ENCODE measurements at regions not wholly inside any gene's neighbourhood (a gene's known extent, or its start where the extent isn't known, plus 50 kb on each side); places are given as distances from the start of the nearest gene placed in this dataset.

DNA sequence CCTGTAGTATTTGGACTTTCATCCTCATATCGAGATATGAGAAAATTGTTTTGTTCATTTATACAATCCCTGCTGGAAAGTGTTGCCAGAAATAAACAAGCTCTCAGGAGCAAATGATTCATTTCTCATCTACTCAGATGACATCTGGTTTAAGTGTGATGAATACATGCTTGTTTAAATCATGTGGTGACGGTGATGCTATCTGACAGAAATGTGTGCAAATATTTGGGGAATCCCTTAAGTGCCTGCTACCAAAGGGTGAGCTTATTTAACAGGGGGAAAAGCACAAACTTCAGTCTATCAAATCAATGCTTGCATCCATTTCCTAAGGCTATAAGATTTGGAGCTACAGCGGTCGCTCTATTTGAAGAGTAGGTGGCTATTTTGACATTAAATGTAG lies 368.3 kb upstream of the SASH1 start:
- DNase-seq (ENCODE audit: extremely low spot score) = no peak
- POLR2A ChIA-PET = no interaction called here
- TF ChIP-seq, protein P1, sequence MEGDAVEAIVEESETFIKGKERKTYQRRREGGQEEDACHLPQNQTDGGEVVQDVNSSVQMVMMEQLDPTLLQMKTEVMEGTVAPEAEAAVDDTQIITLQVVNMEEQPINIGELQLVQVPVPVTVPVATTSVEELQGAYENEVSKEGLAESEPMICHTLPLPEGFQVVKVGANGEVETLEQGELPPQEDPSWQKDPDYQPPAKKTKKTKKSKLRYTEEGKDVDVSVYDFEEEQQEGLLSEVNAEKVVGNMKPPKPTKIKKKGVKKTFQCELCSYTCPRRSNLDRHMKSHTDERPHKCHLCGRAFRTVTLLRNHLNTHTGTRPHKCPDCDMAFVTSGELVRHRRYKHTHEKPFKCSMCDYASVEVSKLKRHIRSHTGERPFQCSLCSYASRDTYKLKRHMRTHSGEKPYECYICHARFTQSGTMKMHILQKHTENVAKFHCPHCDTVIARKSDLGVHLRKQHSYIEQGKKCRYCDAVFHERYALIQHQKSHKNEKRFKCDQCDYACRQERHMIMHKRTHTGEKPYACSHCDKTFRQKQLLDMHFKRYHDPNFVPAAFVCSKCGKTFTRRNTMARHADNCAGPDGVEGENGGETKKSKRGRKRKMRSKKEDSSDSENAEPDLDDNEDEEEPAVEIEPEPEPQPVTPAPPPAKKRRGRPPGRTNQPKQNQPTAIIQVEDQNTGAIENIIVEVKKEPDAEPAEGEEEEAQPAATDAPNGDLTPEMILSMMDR (IDR thresholded peaks at IDR 0.05; ENCODE audit: control extremely low read depth, extremely low read depth, low read depth, missing control alignments) = no peak
- CTCF ChIA-PET = no interaction called here

DNA sequence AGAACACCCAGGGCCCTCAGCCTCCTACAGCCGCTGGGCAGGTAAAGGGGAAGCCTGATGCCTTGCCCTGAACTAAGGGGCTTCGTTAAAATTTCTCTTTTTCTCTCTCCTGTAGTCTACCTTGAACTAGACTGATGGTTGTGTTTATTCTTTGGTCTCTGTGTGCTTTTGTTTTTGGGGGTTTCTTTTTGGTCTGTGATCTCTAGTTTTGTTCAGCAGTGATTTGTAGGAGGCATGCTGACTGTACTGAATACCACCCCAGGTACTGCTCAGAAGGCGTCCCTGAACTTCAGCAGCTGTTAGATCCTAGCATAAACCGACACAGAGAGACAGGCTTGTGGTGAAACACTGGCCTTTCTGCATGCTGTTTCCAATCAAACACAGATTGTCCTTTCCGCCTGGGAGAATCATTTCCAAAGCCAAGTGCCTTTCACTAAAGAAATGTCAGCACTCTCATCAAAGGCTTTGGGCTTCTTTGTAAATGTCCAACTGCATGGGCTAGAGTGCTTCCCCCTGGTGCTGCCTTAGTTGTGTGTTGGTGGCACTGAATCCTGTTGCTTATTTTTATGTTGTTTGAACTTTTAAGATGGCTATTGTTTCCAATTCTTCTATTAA lies 364.7 kb upstream of the SASH1 start:
- TF ChIP-seq, protein P1 (IDR thresholded peaks at IDR 0.05; ENCODE audit: control extremely low read depth, extremely low read depth, low read depth, missing control alignments) = no peak
- no peak for DNase-seq (ENCODE audit: extremely low spot score)
- POLR2A ChIA-PET = no interaction called here
- CTCF ChIA-PET = no interaction called here

DNA sequence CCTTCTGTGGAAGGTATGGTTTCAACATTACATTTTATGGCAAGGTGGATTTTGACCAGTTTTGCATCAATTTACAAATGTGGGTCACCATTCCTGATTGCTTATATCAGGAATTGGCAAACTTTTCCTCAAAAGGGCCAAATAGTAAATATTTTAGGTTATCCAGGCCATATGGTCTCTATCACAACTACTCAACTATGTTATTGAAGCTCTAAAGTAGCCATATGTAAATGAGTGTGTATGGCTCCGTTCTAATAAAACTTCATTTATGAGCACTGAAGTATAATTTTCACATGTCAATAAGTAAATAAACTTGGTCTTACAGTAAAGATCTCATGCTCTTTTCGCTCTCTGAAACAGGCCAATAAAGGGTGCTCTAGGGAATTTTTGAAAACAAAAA lies 362.7 kb upstream of the SASH1 start:
- DNase-seq (ENCODE audit: extremely low spot score) = no peak
- ChIA-PET POLR2A (no interaction called here), CTCF (no interaction called here)
- TF ChIP-seq, protein P1 (IDR thresholded peaks at IDR 0.05; ENCODE audit: control extremely low read depth, extremely low read depth, low read depth, missing control alignments) = no peak

DNA sequence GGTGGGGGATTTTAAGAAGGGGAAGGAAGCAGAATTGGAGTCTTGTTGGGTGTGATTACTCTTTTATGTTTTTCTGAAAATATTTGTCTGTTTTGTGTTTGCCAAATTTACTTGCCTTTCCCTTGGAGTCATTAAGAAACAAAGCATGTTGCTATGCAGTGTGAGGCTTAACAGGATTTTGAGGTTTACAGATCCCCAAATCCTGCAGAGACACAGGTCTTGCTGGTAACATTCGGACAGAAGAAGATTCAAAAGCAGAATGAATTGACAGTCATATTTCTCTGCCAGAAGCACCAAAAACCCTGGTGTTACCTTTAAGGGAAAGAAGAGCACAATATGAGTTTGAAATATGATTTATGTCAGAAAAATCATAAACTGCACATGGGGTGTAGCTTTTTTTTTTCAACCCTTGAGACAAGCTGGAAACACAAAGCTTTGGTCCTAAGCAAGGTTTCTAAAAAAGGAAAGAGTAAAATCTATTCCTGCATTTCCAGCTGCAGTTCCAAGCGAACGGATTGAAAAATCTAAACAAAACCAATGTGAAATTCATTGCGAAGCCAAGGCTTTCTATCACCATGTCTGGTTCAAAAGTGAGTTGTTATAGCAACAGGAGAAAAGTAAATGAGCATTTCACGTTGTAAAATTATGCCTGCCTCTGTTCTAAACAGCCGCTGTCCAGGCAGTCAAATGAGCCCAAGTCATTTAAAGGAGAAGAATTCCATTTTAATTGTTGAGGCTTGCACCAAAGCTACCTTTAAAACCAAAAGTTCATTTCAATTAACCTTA lies 358.9 kb upstream of the SASH1 start:
- DNase-seq (ENCODE audit: extremely low spot score) = no peak
- ChIA-PET POLR2A (no interaction called here), CTCF (no interaction called here)
- TF ChIP-seq, protein P1 (IDR thresholded peaks at IDR 0.05; ENCODE audit: control extremely low read depth, extremely low read depth, low read depth, missing control alignments) = no peak

DNA sequence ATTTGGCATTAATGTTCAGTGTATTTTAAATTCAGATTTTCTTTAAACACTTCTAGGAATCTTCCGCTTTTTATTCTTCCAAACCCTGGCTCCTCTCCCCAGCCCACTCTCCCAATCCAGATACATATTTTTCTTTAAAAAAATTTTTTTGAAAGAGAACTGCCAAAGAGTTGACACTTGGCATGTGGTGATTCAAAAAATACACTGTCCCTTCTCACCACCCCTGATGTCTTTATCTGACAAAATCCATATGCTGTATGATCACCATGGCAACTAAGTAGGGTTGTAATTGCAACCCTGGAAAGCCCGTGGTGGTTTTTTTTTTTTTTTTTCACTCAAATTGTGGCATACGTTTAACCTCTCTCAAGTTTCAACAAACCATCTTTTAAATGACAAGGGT lies 355.8 kb upstream of the SASH1 start:
- CTCF ChIA-PET = no interaction called here
- no peak for DNase-seq (ENCODE audit: extremely low spot score)
- TF ChIP-seq, protein P1 (IDR thresholded peaks at IDR 0.05; ENCODE audit: control extremely low read depth, extremely low read depth, low read depth, missing control alignments) = no peak
- POLR2A ChIA-PET = no interaction called here

DNA sequence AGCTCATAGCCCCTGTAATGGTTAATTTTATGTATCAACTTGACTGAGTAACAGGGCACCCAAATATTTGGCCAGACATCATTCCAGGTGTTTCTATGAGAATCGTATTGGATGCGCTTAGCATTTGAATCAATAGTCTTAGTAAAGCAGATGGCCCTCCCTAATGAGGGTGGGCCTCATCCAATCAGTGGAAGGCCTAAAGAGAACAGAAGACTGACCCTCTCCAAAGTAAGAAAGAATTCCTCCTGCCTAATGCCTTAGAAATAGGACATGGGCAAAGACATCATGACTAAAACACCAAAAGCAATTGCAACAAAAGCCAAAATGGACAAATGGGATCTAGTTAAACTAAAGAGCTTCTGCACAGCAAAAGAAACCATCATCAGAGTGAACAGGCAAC lies 352.5 kb upstream of the SASH1 start:
- ChIA-PET POLR2A (no interaction called here), CTCF (no interaction called here)
- DNase-seq (ENCODE audit: extremely low spot score) = no peak
- TF ChIP-seq, protein P1 (IDR thresholded peaks at IDR 0.05; ENCODE audit: control extremely low read depth, extremely low read depth, low read depth, missing control alignments) = no peak

Data from GM10248 (cell line).